ENCODE measurements at regions not wholly inside any gene's neighbourhood (a gene's known extent, or its start where the extent isn't known, plus 50 kb on each side); places are given as distances from the start of the nearest gene placed in this dataset.
"Not testable (repeated sequence)": the region's sequence is repeated elsewhere in the genome, so short reads cannot be mapped to it uniquely, and the experiment has no call there.

DNA sequence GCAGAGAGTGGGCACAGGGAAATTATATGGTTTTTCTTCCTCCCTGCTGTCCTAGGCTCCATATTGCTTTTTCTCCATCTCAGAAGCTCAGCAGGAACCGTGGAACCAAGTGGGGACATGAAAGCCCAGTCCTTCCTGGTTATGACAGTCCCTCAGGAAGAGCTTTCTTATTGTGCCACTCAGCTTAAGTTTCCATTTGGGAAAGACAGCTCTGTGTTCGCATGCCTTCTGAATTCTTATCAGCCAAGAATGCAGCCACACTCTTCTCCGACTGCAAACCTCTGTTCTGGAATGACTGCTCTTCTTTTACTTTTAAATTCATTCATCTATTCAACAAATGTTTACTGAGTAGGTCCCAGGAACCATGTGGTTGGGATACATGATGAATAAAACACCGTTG, 58.0 kb upstream of the PPARGC1A start:
- H3K4me2 ChIP-seq (ENCODE audit: low read depth, low read length, poor library complexity, severe bottlenecking) = no peak overlapping the region
- no peak overlapping the region for H2AFZ ChIP-seq (ENCODE audit: low read depth, low read length, severe bottlenecking)
- H3K36me3 ChIP-seq (ENCODE audit: low read length) = no peaks in the 10 kb centered on the region
- no peak overlapping the region for H3K27ac ChIP-seq (ENCODE audit: low read depth, low read length)
- H3K9me2 ChIP-seq (replicated peaks; ENCODE audit: insufficient read depth, low read length) = no peaks in the 10 kb centered on the region; the same call in 1 of the 2 replicates
- TF ChIP-seq CTCF (IDR thresholded peaks at IDR 0.05; ENCODE audit: insufficient read depth, low read length, poor library complexity, severe bottlenecking) (no peak), EZH2phosphoT487 (conservative IDR thresholded peaks at IDR 0.05; ENCODE audit: low read length) (no peak)
- no peak overlapping the region for H3K9ac ChIP-seq (ENCODE audit: low read length)
- no peaks in the 10 kb centered on the region for H4K20me1 ChIP-seq (ENCODE audit: low read depth, low read length)
- no peak overlapping the region for H3K4me3 ChIP-seq (ENCODE audit: insufficient read depth, low read length, poor library complexity, severe bottlenecking)
- no peaks in the 10 kb centered on the region for H3K9me3 ChIP-seq (ENCODE audit: insufficient read depth, low read length)
- H3K27me3 ChIP-seq (ENCODE audit: low read length) = no peaks in the 10 kb centered on the region
- no peaks in the 10 kb centered on the region for H3F3A ChIP-seq (ENCODE audit: insufficient read depth)
- no peaks in the 10 kb centered on the region for H3K79me2 ChIP-seq (ENCODE audit: insufficient read depth, low read length)

GRCh38 chr4:23946299-23946698, 56.5 kb upstream of the PPARGC1A start:
- H3K27me3 ChIP-seq (ENCODE audit: low read length) = no peaks in the 10 kb centered on the region
- H3K9me2 ChIP-seq (replicated peaks; ENCODE audit: insufficient read depth, low read length) = no peaks in the 10 kb centered on the region; the same call in 1 of the 2 replicates
- no peak overlapping the region for H3K9ac ChIP-seq (ENCODE audit: low read length)
- H3K27ac ChIP-seq (ENCODE audit: low read depth, low read length) = no peak overlapping the region
- H3K4me3 ChIP-seq (ENCODE audit: insufficient read depth, low read length, poor library complexity, severe bottlenecking) = no peak overlapping the region
- H3K36me3 ChIP-seq (ENCODE audit: low read length) = no peaks in the 10 kb centered on the region
- no peak overlapping the region for H2AFZ ChIP-seq (ENCODE audit: low read depth, low read length, severe bottlenecking)
- no peak overlapping the region for H3K4me2 ChIP-seq (ENCODE audit: low read depth, low read length, poor library complexity, severe bottlenecking)
- H3K9me3 ChIP-seq (ENCODE audit: insufficient read depth, low read length) = no peaks in the 10 kb centered on the region
- H3K79me2 ChIP-seq (ENCODE audit: insufficient read depth, low read length) = no peaks in the 10 kb centered on the region
- no peaks in the 10 kb centered on the region for H4K20me1 ChIP-seq (ENCODE audit: low read depth, low read length)
- H3F3A ChIP-seq (ENCODE audit: insufficient read depth) = no peaks in the 10 kb centered on the region
- TF ChIP-seq EZH2phosphoT487 (conservative IDR thresholded peaks at IDR 0.05; ENCODE audit: low read length) = no peak

GRCh38 chr4:23945451-23946017, 55.7 kb upstream of the PPARGC1A start:
- no peaks in the 10 kb centered on the region; the same call in 1 of the 2 replicates for H3K9me2 ChIP-seq (replicated peaks; ENCODE audit: insufficient read depth, low read length)
- no peak overlapping the region for H2AFZ ChIP-seq (ENCODE audit: low read depth, low read length, severe bottlenecking)
- no peaks in the 10 kb centered on the region for H3F3A ChIP-seq (ENCODE audit: insufficient read depth)
- H3K36me3 ChIP-seq (ENCODE audit: low read length) = no peaks in the 10 kb centered on the region
- H3K9ac ChIP-seq (ENCODE audit: low read length) = no peak overlapping the region
- TF ChIP-seq CTCF (IDR thresholded peaks at IDR 0.05; ENCODE audit: insufficient read depth, low read length, poor library complexity, severe bottlenecking) = no peak
- no peak overlapping the region for H3K27ac ChIP-seq (ENCODE audit: low read depth, low read length)
- no peaks in the 10 kb centered on the region for H3K27me3 ChIP-seq (ENCODE audit: low read length)
- no peaks in the 10 kb centered on the region for H3K79me2 ChIP-seq (ENCODE audit: insufficient read depth, low read length)
- H3K4me3 ChIP-seq (ENCODE audit: insufficient read depth, low read length, poor library complexity, severe bottlenecking) = no peak overlapping the region
- no peaks in the 10 kb centered on the region for H3K9me3 ChIP-seq (ENCODE audit: insufficient read depth, low read length)
- no peaks in the 10 kb centered on the region for H4K20me1 ChIP-seq (ENCODE audit: low read depth, low read length)
- no peak overlapping the region for H3K4me2 ChIP-seq (ENCODE audit: low read depth, low read length, poor library complexity, severe bottlenecking)

GRCh38 chr4:23944556-23944955, 54.7 kb upstream of the PPARGC1A start:
- not testable (repeated sequence) for H2AFZ ChIP-seq (ENCODE audit: low read depth, low read length, severe bottlenecking); H3K9me3 ChIP-seq (ENCODE audit: insufficient read depth, low read length); H3K9ac ChIP-seq (ENCODE audit: low read length); H3K36me3 ChIP-seq (ENCODE audit: low read length); H3K79me2 ChIP-seq (ENCODE audit: insufficient read depth, low read length); H3K4me2 ChIP-seq (ENCODE audit: low read depth, low read length, poor library complexity, severe bottlenecking); H4K20me1 ChIP-seq (ENCODE audit: low read depth, low read length); H3K27ac ChIP-seq (ENCODE audit: low read depth, low read length); H3K4me3 ChIP-seq (ENCODE audit: insufficient read depth, low read length, poor library complexity, severe bottlenecking); H3F3A ChIP-seq (ENCODE audit: insufficient read depth); H3K9me2 ChIP-seq (replicated peaks; ENCODE audit: insufficient read depth, low read length); H3K27me3 ChIP-seq (ENCODE audit: low read length)

All from SU-DHL-6 (cell line).